Spinal cord (tissue), 9 donors: ENCODE measurements at regions not wholly inside any gene's neighbourhood (a gene's known extent, or its start where the extent isn't known, plus 50 kb on each side); places are given as distances from the start of the nearest gene placed in this dataset.

Source experiments
- DNase-seq, 6 donors: peaks; one replicate each; pipeline versions ENCODE4 v3.0.0 to v3.0.0-alpha.2; 2013 to 2015; ENCODE audit warnings: low spot score in 6 of 6, low read depth in 4 of 6
- H3K27ac ChIP-seq: one replicate; pipeline ENCODE4 v1.5.1; 2013; ENCODE audit warnings: low read depth, low read length, control low read depth
- H3K27me3 ChIP-seq: one replicate; pipeline ENCODE4 v1.6.1; 2013; ENCODE audit warnings: low read length; ENCODE audit not compliant: control insufficient read depth, insufficient read depth
- H3K36me3 ChIP-seq: one replicate; pipeline ENCODE4 v1.6.1; 2013; ENCODE audit warnings: low read length; ENCODE audit not compliant: control insufficient read depth, insufficient read depth
- H3K4me1 ChIP-seq: one replicate; pipeline ENCODE4 v1.6.1; 2013; ENCODE audit warnings: low read length; ENCODE audit not compliant: control insufficient read depth, insufficient read depth
- H3K4me3 ChIP-seq: one replicate; pipeline ENCODE4 v1.5.1; 2013; ENCODE audit warnings: low read depth, low read length, control low read depth
- H3K9me3 ChIP-seq: one replicate; pipeline ENCODE4 v1.6.1; 2013; ENCODE audit warnings: low read length; ENCODE audit not compliant: control insufficient read depth, insufficient read depth
- WGBS: methylation state at CpG from one replicate; pipeline ENCODE4 v1.1.5; 2013; ENCODE audit warnings: missing lambda C conversion rate; ENCODE audit not compliant: insufficient coverage; 5-methylcytosine and 5-hydroxymethylcytosine counted together
- donor health status: healthy.

DNA sequence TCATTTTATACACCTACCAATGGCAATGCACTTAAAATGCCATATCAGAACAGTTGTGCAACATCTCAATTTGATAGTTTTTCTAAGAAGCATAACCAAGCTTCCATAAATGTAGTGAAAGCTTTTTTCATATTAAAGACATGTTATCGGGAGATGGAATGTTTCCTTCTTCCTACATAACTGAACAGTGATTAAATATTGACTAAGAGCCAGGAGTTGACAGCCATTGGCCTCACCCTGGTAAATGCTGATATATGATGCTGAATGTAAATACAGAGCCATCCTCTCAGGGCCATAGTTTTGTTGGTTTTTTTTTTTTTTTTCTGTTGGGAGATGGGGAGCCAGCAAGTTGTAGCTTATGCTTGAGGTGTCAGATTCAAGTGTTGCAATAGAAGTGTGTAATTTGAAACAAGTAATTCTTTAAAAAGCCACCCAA, 203.3 kb upstream of the IL12A start:
- H3K36me3 ChIP-seq = no peaks in the 10 kb centered on the region
- no CpG with 5 or more reads among the region's 1 CpG for WGBS
- no peaks in the 10 kb centered on the region for H3K9me3 ChIP-seq
- H3K27ac ChIP-seq = no peak overlapping the region
- H3K4me1 ChIP-seq = no peaks in the 10 kb centered on the region
- H3K4me3 ChIP-seq = no peak overlapping the region
- no peaks in the 10 kb centered on the region for H3K27me3 ChIP-seq
- no peak for DNase-seq

GRCh38 chr3:159786489-159787177, 202.0 kb upstream of the IL12A start:
- Histone ChIP-seq H3K36me3 (no peaks in the 10 kb centered on the region), H3K4me3 (no peak overlapping the region), H3K4me1 (no peaks in the 10 kb centered on the region), H3K27ac (no peak overlapping the region), H3K27me3 (no peaks in the 10 kb centered on the region), H3K9me3 (no peaks in the 10 kb centered on the region)
- DNase-seq = no peak
- WGBS = 70% methylated on average over 7 of the region's 9 CpGs

- no peak for DNase-seq
- Histone ChIP-seq H3K4me3 (no peak overlapping the region), H3K27ac (no peak overlapping the region), H3K36me3 (no peaks in the 10 kb centered on the region), H3K9me3 (no peaks in the 10 kb centered on the region), H3K4me1 (no peaks in the 10 kb centered on the region), H3K27me3 (no peaks in the 10 kb centered on the region)
- no CpG with 5 or more reads among the region's 4 CpGs for WGBS
Measured at GRCh38 chr3:159787178-159787574, 201.5 kb upstream of the IL12A start.

GRCh38 chr3:159787794-159788205, 200.8 kb upstream of the IL12A start:
- Histone ChIP-seq H3K9me3 (no peaks in the 10 kb centered on the region), H3K4me3 (no peak overlapping the region), H3K36me3 (no peaks in the 10 kb centered on the region), H3K27ac (no peak overlapping the region), H3K4me1 (no peaks in the 10 kb centered on the region), H3K27me3 (no peaks in the 10 kb centered on the region)
- DNase-seq = no peak
- 100% methylated on average over 2 of the region's 5 CpGs for WGBS

DNA sequence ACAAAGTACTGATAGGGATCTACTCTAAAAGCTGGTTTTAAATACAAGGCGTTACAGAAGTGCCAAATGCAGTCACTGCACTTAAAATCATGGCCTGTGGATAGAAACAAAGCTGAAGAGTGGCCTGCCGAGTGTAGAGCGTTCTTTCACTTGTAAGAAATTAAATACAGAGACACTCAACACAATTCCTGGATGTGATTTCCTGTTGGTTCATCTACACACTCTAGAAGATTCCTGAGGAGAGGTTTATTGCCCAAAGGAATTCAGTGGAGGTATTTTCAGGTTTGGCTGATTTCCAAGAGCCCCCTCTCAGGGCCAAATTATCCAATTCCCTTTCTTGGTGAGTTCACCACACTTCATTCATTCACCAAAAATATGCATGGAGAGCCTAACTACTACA, 200.3 kb upstream of the IL12A start:
- Histone ChIP-seq H3K4me1 (no peaks in the 10 kb centered on the region), H3K4me3 (no peak overlapping the region), H3K27ac (no peak overlapping the region), H3K27me3 (no peaks in the 10 kb centered on the region), H3K36me3 (no peaks in the 10 kb centered on the region), H3K9me3 (no peaks in the 10 kb centered on the region)
- no peak for DNase-seq
- WGBS = no CpG with 5 or more reads among the region's 3 CpGs

DNA sequence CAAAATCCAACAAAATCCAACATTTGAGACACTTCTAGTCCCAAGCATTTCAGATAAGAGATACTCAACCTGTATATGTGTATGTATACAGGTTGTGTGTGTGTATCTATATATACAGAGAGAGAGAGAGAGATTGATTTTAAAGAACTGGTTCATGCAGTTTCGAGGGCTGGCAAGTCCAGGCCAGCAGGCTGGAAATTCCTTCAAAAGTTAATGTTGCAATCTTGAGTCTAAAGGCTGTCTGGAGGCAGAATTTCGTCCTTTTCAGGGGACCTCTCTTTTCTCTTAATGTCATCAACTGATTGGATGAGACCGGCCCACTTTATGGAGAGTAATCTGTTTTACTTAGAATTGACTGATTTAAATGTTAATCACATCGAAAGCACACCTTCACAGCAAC, 199.6 kb upstream of the IL12A start:
- DNase-seq = no peak
- Histone ChIP-seq H3K36me3 (no peaks in the 10 kb centered on the region), H3K27ac (no peak overlapping the region), H3K9me3 (no peaks in the 10 kb centered on the region), H3K4me1 (no peaks in the 10 kb centered on the region), H3K4me3 (no peak overlapping the region), H3K27me3 (no peaks in the 10 kb centered on the region)
- 83% methylated on average over 2 of the region's 4 CpGs for WGBS

DNA sequence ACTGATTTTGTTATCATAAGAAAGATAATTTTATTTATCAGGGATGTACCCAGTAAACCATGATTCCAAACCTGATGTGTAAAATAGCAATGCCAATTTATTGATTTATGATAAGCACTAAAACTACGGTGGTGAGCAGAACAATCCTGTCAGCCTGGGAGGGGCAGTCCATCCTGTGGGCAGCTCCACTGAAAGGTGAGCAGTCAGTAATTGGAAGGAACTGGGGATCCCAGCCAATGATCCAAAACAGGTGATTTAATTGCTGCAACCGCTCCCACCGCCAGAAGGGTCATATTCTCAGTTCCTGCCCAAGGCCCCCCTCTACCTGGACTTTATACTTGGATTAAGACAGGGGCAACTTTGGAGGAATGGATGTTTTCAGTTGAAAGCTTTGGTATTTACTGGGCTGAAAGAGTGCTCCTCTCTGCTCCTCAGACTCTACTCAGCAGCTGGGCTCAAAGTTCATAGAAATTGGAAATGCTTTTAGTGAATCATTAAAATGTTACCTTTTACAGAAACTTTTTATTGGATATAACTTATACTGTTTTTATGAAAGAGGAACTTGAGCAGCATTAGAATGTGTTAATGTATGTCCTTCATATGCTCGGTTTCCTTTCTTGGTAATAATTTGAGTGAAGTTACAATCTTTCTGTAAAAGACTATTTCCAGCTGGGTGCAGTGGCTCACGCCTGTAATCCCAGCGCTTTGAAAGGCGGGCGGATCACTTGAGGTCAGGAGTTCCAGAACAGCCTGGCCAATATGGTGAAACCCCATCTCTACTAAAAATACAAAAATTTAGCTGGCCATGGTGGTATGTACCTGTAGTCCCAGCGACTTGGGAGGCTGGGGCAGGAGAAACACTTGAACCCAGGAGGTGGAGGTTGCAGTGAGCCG, 198.6 kb upstream of the IL12A start:
- Histone ChIP-seq H3K4me3 (no peak overlapping the region), H3K36me3 (no peaks in the 10 kb centered on the region), H3K27me3 (no peaks in the 10 kb centered on the region), H3K4me1 (no peaks in the 10 kb centered on the region), H3K27ac (no peak overlapping the region), H3K9me3 (no peaks in the 10 kb centered on the region)
- no peak for DNase-seq
- WGBS = 90% methylated on average over 3 of the region's 10 CpGs

- Histone ChIP-seq H3K27me3 (no peaks in the 10 kb centered on the region), H3K27ac (no peak overlapping the region), H3K4me3 (no peak overlapping the region), H3K36me3 (no peaks in the 10 kb centered on the region), H3K4me1 (no peaks in the 10 kb centered on the region), H3K9me3 (no peaks in the 10 kb centered on the region)
- no peak for DNase-seq
- WGBS = 97% methylated on average over 3 of the region's 4 CpGs
Measured at GRCh38 chr3:159791336-159791735, 197.3 kb upstream of the IL12A start.

- DNase-seq = no peak
- H3K27ac ChIP-seq = no peak overlapping the region
- H3K4me3 ChIP-seq = no peak overlapping the region
- WGBS = 100% methylated on average over 2 of the region's 2 CpGs
- no peaks in the 10 kb centered on the region for H3K36me3 ChIP-seq
- no peaks in the 10 kb centered on the region for H3K4me1 ChIP-seq
- no peaks in the 10 kb centered on the region for H3K9me3 ChIP-seq
- H3K27me3 ChIP-seq = no peaks in the 10 kb centered on the region
Measured at GRCh38 chr3:159792070-159792469, 196.6 kb upstream of the IL12A start.

- Histone ChIP-seq H3K36me3 (no peaks in the 10 kb centered on the region), H3K27me3 (no peaks in the 10 kb centered on the region), H3K4me3 (no peak overlapping the region), H3K27ac (no peak overlapping the region), H3K9me3 (no peaks in the 10 kb centered on the region), H3K4me1 (no peaks in the 10 kb centered on the region)
- WGBS = 100% methylated on average over 1 of the region's 5 CpGs
- DNase-seq = no peak
Measured at GRCh38 chr3:159795042-159795441, 193.6 kb upstream of the IL12A start.
